ENCODE measurements at regions not wholly inside any gene's neighbourhood (a gene's known extent, or its start where the extent isn't known, plus 50 kb on each side); places are given as distances from the start of the nearest gene placed in this dataset.

DNA sequence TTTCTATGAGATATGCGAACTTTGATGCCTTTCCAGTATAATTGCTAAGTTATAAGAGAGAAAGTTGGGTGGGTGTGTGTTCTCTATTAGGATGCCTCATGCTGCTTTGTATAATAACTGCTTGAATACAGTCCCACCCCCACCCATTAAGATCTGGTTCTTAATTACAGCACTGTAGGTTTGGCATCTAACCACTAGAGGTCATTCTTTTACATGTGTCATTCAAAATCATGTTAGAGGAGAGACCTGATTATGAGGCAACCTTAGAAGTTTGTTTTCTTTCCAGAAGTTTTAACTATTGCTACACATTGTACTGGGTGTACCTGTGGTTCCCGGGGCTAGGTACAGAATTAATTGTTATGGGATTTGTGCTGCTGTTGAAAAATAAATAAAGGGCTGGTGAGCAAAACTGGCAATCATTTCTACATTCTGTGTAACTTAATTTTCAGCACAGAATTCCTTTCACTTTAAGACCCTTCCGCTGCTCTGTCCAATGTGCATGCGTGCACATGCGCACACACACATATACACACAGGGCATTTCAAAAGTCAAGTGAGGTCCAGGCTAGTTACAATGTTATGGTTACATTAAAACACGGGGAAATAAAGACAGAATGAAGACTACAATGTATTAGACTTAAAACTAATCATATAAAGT, 1156.3 kb downstream of the SORCS3 start:
- intact Hi-C loops (cut with micrococcal nuclease; ENCODE audit: unreplicated experiment): loop anchor here (1.0 to 10.0 kb wide), 4 partner anchors 153 to 733 kb away; no protein-coding TSS in a partner anchor
- TF ChIP-seq, protein P1, sequence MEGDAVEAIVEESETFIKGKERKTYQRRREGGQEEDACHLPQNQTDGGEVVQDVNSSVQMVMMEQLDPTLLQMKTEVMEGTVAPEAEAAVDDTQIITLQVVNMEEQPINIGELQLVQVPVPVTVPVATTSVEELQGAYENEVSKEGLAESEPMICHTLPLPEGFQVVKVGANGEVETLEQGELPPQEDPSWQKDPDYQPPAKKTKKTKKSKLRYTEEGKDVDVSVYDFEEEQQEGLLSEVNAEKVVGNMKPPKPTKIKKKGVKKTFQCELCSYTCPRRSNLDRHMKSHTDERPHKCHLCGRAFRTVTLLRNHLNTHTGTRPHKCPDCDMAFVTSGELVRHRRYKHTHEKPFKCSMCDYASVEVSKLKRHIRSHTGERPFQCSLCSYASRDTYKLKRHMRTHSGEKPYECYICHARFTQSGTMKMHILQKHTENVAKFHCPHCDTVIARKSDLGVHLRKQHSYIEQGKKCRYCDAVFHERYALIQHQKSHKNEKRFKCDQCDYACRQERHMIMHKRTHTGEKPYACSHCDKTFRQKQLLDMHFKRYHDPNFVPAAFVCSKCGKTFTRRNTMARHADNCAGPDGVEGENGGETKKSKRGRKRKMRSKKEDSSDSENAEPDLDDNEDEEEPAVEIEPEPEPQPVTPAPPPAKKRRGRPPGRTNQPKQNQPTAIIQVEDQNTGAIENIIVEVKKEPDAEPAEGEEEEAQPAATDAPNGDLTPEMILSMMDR (IDR thresholded peaks at IDR 0.05; ENCODE audit: insufficient read depth in 1 of 2, low read depth in 1 of 2, low read length in 1 of 2, severe bottlenecking in 1 of 2, unreplicated experiment in 1 of 2): peak; percentile 51
- H3K27ac Mint-ChIP-seq (ENCODE audit: unreplicated experiment): no peak overlapping the region
- H3K27me3 ChIP-seq (replicated peaks; ENCODE audit: control insufficient read depth, insufficient read depth, low read length): no peaks in the 10 kb centered on the region
- BruUV-seq (replicated peaks): no TSS peak
- no peaks in the 10 kb centered on the region for H3K4me1 ChIP-seq
- no peaks in the 10 kb centered on the region for H3K4me1 Mint-ChIP-seq (ENCODE audit: low read depth, unreplicated experiment)
- no peak overlapping the region for H3K4me3 ChIP-seq (ENCODE audit: low read depth, low read length)
- CTCF ChIA-PET: no interaction called here
- no peaks in the 10 kb centered on the region for H3K27me3 Mint-ChIP-seq (ENCODE audit: insufficient read depth, unreplicated experiment)
- H3K4me3 Mint-ChIP-seq (ENCODE audit: unreplicated experiment): no peak overlapping the region
- no peaks in the 10 kb centered on the region for H3K9me3 ChIP-seq
- H3K36me3 ChIP-seq (ENCODE audit: control insufficient read depth, insufficient read depth, low read length): no peaks in the 10 kb centered on the region
- POLR2A ChIA-PET: no interaction called here
- DNase-seq: peak in 1 of 2 experiments; percentile 28
- no peaks in the 10 kb centered on the region for H3K36me3 Mint-ChIP-seq (ENCODE audit: insufficient read depth, unreplicated experiment)
- H3K9me3 Mint-ChIP-seq (ENCODE audit: unreplicated experiment): no peaks in the 10 kb centered on the region

DNA sequence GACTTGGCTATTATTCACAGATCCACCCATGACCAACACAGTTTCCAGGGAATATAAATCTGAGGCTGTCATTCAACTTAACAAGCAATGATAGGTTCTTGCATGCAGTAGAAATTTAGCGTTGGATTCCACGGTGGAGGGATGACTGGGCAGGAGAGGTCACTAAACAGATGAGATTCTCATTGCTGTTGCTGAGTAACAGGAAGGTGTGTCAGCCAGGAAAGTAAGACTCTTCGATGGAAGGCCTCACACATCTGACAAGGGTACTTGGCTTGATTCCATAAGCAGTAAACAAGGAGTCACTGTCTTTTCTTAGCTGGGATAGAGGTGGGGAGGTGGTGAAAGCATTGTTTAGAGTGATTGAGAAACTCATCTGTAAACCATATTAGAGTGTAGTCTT, 1152.0 kb downstream of the SORCS3 start:
- Mint-ChIP-seq H3K4me3 (ENCODE audit: unreplicated experiment) (no peak overlapping the region), H3K27me3 (ENCODE audit: insufficient read depth, unreplicated experiment) (no peaks in the 10 kb centered on the region), H3K36me3 (ENCODE audit: insufficient read depth, unreplicated experiment) (no peaks in the 10 kb centered on the region), H3K27ac (ENCODE audit: unreplicated experiment) (no peak overlapping the region), H3K4me1 (ENCODE audit: low read depth, unreplicated experiment) (no peaks in the 10 kb centered on the region), H3K9me3 (ENCODE audit: unreplicated experiment) (peaks cover 3% of the 10 kb centered on the region)
- intact Hi-C loops (cut with micrococcal nuclease; ENCODE audit: unreplicated experiment): loop anchor here (10.0 kb wide), 1 partner anchor 728 kb away; no protein-coding TSS in a partner anchor
- Histone ChIP-seq H3K27me3 (replicated peaks; ENCODE audit: control insufficient read depth, insufficient read depth, low read length) (no peaks in the 10 kb centered on the region), H3K36me3 (ENCODE audit: control insufficient read depth, insufficient read depth, low read length) (no peaks in the 10 kb centered on the region), H3K4me1 (no peaks in the 10 kb centered on the region), H3K4me3 (ENCODE audit: low read depth, low read length) (no peak overlapping the region), H3K9me3 (no peaks in the 10 kb centered on the region)
- no TSS peak for BruUV-seq (replicated peaks)
- POLR2A ChIA-PET: no interaction called here
- TF ChIP-seq, protein P1 (IDR thresholded peaks at IDR 0.05; ENCODE audit: insufficient read depth in 1 of 2, low read depth in 1 of 2, low read length in 1 of 2, severe bottlenecking in 1 of 2, unreplicated experiment in 1 of 2): no peak
- DNase-seq: no peak
- CTCF ChIA-PET: no interaction called here

DNA sequence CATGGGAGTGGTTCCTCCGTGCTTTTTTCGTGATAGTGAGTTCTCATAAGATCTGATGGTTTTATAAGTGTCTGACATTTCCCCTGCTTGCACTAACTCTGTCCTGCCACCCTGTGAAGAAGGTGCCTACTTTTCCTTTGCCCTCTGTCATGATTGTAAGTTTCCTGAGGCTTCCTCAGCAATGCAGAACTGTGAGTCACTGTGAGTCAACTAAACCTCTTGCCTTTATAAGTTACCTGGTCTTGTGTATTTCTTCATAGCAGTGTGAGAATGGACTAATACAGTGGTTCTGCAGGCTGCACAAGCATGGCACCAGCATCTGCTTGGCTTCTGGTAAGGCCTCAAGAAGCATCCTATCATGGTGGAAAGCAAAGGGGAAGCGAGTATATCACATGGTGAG, 1144.6 kb downstream of the SORCS3 start:
- Histone ChIP-seq H3K36me3 (ENCODE audit: control insufficient read depth, insufficient read depth, low read length) (no peaks in the 10 kb centered on the region), H3K4me1 (no peaks in the 10 kb centered on the region), H3K4me3 (ENCODE audit: low read depth, low read length) (no peak overlapping the region), H3K27me3 (replicated peaks; ENCODE audit: control insufficient read depth, insufficient read depth, low read length) (no peaks in the 10 kb centered on the region), H3K9me3 (no peaks in the 10 kb centered on the region)
- intact Hi-C loops (cut with micrococcal nuclease; ENCODE audit: unreplicated experiment): no loop called here
- H3K4me3 Mint-ChIP-seq (ENCODE audit: unreplicated experiment): no peak overlapping the region
- no peak for DNase-seq
- CTCF ChIA-PET: no interaction called here
- POLR2A ChIA-PET: no interaction called here
- no peaks in the 10 kb centered on the region for H3K36me3 Mint-ChIP-seq (ENCODE audit: insufficient read depth, unreplicated experiment)
- H3K27ac Mint-ChIP-seq (ENCODE audit: unreplicated experiment): no peak overlapping the region
- H3K9me3 Mint-ChIP-seq (ENCODE audit: unreplicated experiment): peaks cover 15% of the 10 kb centered on the region
- H3K4me1 Mint-ChIP-seq (ENCODE audit: low read depth, unreplicated experiment): no peaks in the 10 kb centered on the region
- BruUV-seq (replicated peaks): no TSS peak
- TF ChIP-seq, protein P1 (IDR thresholded peaks at IDR 0.05; ENCODE audit: insufficient read depth in 1 of 2, low read depth in 1 of 2, low read length in 1 of 2, severe bottlenecking in 1 of 2, unreplicated experiment in 1 of 2): no peak
- no peaks in the 10 kb centered on the region for H3K27me3 Mint-ChIP-seq (ENCODE audit: insufficient read depth, unreplicated experiment)

Data from Caco-2 (cell line).